ENCODE measurements at regions not wholly inside any gene's neighbourhood (a gene's known extent, or its start where the extent isn't known, plus 50 kb on each side); places are given as distances from the start of the nearest gene placed in this dataset.

- TF ChIP-seq CTCF (IDR thresholded peaks at IDR 0.05), result no peak
- no peak for TF ChIP-seq POLR2A (IDR thresholded peaks at IDR 0.05)
These were observed 108.7 kb downstream of the SUCLA2 start for GRCh38 chr13:47892374-47892773.
